ENCODE measurements at regions not wholly inside any gene's neighbourhood (a gene's known extent, or its start where the extent isn't known, plus 50 kb on each side); places are given as distances from the start of the nearest gene placed in this dataset.
"Not testable (repeated sequence)": the region's sequence is repeated elsewhere in the genome, so short reads cannot be mapped to it uniquely, and the experiment has no call there.

- DNase-seq (ENCODE audit: insufficient read length, low spot score) (no peak), FAIRE-seq (no peak)
Measured at GRCh38 chr19:29015569-29015968, 197.4 kb downstream of the UQCRFS1 start.

DNA sequence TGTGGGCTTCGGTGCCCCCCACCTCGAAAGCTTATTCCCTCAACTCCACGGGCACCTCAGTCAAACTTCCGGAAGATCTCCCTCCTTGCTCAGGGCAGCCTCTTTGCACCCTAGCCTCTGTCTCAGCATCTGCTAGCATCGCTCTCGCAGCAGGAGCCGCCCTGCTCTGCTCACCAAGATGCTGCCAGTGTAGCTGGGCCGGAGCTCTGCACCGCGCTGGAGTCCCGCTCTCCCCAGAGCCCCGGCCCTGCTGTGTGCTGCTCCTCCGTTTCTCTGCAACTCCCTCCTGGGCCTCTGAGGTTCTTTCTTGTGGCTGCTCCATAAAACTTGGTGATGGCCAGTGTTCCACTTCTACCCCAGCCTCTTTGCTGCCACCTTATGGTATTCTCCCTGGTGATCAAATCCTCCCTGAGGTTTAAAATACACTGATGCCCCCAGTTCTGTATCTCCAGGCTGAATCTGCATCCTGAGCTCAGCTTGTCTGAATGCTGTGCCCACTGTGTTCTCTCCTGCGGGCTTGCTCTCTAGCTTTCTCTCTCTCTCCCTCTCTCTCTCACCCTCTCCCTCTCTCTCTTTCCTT, 198.0 kb downstream of the UQCRFS1 start:
- DNase-seq (ENCODE audit: insufficient read length, low spot score), result no peak
- no peak for FAIRE-seq

- no peak for DNase-seq (ENCODE audit: insufficient read length, low spot score)
- no peak for FAIRE-seq
Measured at GRCh38 chr19:29013988-29014387, 199.0 kb downstream of the UQCRFS1 start.

DNA sequence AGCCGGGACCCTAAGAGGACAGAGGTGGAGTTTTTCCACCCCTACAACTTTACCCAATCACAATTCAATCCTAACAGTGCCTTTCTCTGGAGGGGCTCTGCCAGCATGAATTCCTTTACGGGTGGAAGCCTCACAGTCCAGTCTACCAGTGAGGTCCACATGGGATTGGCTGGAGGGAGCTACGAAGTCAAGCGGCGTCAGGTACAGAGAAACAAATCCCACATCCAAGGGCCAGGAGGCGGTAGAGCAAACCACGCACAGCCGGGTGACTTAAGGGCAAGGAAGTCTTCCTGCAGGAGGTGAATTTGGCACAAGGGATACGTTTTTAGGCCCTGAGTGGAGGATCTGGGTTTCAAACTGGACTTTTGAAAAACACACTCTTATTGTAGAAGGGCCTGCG, 199.6 kb downstream of the UQCRFS1 start:
- FAIRE-seq, result no peak
- no peak for DNase-seq (ENCODE audit: insufficient read length, low spot score)

DNA sequence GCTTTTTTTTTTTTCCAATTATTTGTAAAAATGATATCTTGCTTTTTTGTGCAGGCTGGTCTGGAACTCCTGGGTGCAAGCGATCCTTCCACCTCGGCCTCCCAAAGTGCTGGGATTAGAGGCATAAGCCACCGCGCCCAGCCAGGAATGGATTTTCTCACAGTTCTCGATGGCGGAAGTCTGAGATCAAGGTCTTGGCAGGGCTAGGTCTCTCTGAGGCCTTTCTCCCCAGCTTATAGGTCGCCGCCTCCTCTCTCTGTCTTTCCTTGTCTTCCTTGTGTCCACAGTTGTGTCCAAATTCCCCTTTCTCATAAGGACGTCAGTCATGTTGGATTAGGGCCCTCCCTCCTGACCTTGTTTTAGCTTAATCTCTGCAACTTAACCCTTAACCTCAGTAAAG, 200.5 kb downstream of the UQCRFS1 start:
- FAIRE-seq (no peak), DNase-seq (ENCODE audit: insufficient read length, low spot score) (no peak)

DNA sequence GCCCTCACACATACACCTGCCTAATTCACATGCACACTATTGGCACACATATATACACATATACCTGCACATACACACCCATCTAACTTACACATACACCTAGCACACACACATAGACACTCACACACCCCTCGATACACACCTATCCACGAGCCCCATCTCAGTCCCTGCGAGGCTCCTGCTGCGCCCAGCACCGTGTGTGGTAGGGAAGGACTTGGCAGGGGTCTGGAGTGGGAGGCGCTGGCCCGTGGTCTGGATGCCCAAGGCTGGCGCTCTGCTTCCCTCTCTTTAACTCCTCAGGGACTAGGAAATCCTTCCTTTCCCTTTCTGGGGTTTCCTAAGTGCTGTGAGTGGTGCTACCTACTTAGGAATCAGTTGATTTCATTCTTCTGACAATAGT, 202.7 kb downstream of the UQCRFS1 start:
- no peak for FAIRE-seq

DNA sequence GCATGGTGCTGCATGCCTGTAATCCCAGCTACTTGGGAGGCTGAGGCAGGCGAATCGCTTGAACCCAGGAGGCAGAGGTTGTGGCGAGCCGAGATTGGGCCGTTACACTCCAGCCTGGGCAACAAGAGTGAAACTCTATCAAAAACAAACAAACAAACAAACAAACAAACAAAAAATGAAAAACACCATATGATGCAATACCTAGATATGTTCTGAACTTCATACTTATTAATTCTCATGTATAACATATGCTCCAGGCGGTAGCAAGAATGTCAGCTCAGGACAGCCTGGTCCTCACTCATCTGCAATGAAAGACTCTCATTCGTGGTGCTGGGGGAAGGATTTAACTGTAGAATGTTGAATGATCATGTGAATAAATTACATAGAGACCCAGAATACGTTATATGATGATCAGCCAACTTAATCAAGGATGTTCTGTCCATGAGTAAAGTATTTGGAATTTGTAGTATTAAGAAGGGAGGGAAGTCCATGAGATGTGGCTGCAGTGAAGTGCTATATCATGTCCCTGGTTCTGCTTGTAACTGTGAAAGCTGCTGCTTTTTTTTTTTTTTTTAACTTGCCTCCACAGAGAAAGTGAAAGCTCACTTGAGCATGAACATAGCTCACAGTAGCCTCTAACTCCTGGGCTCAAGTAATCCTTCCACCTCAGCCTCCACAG, 206.8 kb downstream of the UQCRFS1 start:
- FAIRE-seq (no peak), DNase-seq (ENCODE audit: insufficient read length, low spot score) (no peak)

More for the DNA sequence above, 202.7 kb downstream of the UQCRFS1 start:
- DNase-seq (ENCODE audit: insufficient read length, low spot score), result no peak

- FAIRE-seq, result no peak
- DNase-seq (ENCODE audit: insufficient read length, low spot score), result no peak
Measured at GRCh38 chr19:29004796-29005195, 208.2 kb downstream of the UQCRFS1 start.

DNA sequence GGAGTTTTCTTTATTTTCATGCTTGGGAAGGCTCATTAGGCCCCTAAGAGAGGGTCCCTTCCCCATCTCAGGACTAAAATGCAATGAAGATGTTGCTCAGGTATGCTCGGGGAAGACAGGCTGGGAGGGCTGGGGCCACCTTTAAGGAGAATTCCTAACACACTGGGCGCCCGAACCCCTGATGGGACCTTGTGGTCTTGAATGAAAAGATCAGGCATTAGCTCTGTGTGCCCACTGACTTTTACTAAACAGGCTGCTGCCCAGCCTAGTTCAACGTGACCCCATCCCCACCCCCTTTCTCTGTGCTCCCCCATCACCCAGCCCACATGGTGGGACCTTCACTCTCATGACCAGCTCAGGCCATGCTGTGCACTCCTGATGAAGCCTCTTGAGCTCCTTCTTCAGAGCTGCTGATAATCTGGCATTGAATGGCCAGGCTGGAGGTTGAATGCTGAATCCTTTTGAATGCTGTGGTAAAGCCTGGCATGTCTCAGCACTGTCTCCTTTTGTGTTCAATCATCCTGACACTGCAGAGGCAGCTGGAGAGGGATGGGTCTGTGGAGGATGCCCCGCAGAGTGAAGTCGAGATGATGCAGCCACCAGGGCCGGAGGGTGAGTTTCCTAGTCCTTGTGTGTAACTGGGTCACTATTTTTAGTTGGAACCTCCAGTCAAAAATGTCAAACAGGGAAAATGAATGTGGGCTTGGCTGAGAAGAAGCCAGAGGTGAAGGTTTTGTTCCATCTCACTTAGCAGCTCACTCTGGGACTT, 209.1 kb downstream of the UQCRFS1 start:
- DNase-seq (ENCODE audit: insufficient read length, low spot score), result no peak
- FAIRE-seq, result no peak

- FAIRE-seq, result no peak
Measured at GRCh38 chr19:29002336-29002735, 210.6 kb downstream of the UQCRFS1 start.

GRCh38 chr19:29001597-29002245, 211.2 kb downstream of the UQCRFS1 start:
- no peak for FAIRE-seq
- DNase-seq (ENCODE audit: insufficient read length, low spot score), result no peak

More at GRCh38 chr19:29002336-29002735, 210.6 kb downstream of the UQCRFS1 start:
- DNase-seq (ENCODE audit: insufficient read length, low spot score), result no peak

- FAIRE-seq, result no peak
- no peak for DNase-seq (ENCODE audit: insufficient read length, low spot score)
Measured at GRCh38 chr19:29001141-29001581, 211.8 kb downstream of the UQCRFS1 start.

- no peak for FAIRE-seq
- no peak for DNase-seq (ENCODE audit: insufficient read length, low spot score)
Measured at GRCh38 chr19:28999724-29000433, 213.1 kb downstream of the UQCRFS1 start.

DNA sequence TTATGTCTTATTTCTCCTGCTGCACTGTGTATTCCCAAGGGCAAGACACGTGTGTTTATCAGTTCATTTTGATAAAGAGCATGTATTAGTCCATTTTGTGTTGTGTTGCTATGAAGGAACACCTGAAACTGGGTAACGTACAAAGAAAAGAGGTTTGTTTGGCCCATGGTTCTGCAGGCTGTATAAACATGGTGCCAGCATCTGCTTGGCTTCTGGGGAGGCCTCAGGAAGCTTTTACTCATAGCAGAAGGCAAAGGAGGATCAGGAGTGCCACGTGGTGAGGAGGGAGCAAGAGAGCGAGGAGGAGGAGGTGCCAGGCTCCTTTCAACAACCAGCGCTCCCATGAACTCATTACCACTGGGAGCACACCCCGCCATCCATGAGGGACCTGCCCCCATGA, 214.0 kb downstream of the UQCRFS1 start:
- FAIRE-seq, result no peak

DNA sequence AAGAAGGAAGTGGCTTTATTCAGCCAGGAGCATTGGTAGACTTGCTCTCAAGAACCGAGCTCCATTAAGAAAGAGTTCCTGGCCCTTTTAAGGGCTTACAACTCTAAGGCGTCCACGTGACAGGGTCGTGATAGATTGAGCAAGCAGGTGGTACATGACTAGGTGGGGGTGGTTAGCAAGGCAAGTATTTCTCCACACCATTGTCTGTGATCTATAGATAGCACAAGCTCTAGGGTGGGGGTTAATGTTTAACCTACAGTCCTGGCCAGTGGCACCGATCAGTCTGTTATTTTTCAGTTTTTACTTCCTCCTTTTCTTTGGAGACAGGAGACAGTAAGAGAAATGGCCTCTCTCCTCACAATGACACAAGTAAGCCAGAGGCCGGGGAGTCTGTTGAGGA, 215.1 kb downstream of the UQCRFS1 start:
- FAIRE-seq, result not testable (repeated sequence)

More for the DNA sequence above, 214.0 kb downstream of the UQCRFS1 start:
- DNase-seq (ENCODE audit: insufficient read length, low spot score), result no peak

DNA sequence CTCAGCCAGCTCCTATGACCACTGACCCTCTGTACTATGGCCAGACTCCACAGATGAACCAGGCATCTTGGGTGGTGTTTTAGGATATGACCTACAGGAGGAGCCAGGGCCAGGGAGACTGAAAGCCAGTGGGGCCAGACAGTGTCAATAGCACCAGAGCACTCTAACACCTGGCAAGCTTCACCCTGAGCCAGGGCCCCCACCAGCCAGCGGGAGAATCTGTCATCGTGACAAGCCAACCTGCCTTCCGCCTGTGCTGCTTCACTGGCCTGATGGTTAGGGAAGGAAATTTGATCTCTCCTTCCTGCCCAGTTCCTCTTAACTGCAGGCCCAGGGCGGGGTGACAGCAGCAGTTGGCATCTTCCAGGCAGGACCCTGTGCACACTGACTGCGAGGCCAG, 222.4 kb downstream of the UQCRFS1 start:
- DNase-seq (ENCODE audit: insufficient read length, low spot score), result no peak

More for the DNA sequence above, 215.1 kb downstream of the UQCRFS1 start:
- DNase-seq (ENCODE audit: insufficient read length, low spot score), result not testable (repeated sequence)

GRCh38 chr19:28989739-28990138, 223.2 kb downstream of the UQCRFS1 start:
- FAIRE-seq (no peak), DNase-seq (ENCODE audit: insufficient read length, low spot score) (no peak)

More for the DNA sequence above, 222.4 kb downstream of the UQCRFS1 start:
- no peak for FAIRE-seq

- FAIRE-seq (no peak), DNase-seq (ENCODE audit: insufficient read length, low spot score) (no peak)
Measured at GRCh38 chr19:28988066-28988465, 224.9 kb downstream of the UQCRFS1 start.

- FAIRE-seq (no peak), DNase-seq (ENCODE audit: insufficient read length, low spot score) (no peak)
Measured at GRCh38 chr19:28987177-28987576, 225.8 kb downstream of the UQCRFS1 start.

DNA sequence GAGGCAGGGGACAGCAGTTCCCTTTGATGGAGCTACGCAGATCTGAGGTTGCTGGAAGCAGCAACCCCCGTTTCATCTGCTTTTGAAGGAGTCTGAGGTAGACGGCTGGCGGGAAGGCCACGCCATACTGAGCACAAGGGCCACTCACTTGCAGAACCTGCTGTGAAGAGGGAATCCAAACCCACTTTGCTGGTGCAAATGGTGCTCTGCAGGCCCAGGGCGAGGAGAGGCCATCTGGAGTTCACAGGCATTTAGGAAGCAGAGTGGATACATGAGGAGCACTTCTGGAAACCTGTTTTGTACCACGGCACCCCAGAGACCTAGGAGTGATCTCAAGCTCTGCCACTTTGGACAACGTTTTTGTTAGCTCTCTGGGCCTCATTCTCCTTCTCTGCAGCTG, 227.8 kb downstream of the UQCRFS1 start:
- DNase-seq (ENCODE audit: insufficient read length, low spot score) (no peak), FAIRE-seq (no peak)

All from HTR-8/SVneo (cell line).